ENCODE measurements at regions not wholly inside any gene's neighbourhood (a gene's known extent, or its start where the extent isn't known, plus 50 kb on each side); places are given as distances from the start of the nearest gene placed in this dataset.

- ATAC-seq (no peak), DNase-seq (ENCODE audit: low read depth, low spot score) (no peak), FAIRE-seq (no peak)
- ChIA-PET POLR2A (no interaction called here), CTCF (no interaction called here), RAD21 (ENCODE audit: unreplicated experiment) (no interaction called here), SMC1A (ENCODE audit: uncharacterized antibody, unreplicated experiment) (no interaction called here)
- Histone ChIP-seq H3K4me1 (ENCODE audit: control insufficient read depth, insufficient read depth, low read length) (no peaks in the 10 kb centered on the region), H3K27me3 (replicated peaks in 1 of 2; ENCODE audit: control insufficient read depth in 2 of 2, insufficient read depth in 2 of 2, low read length in 1 of 2) (no peaks in the 10 kb centered on the region), H3K79me2 (ENCODE audit: control insufficient read depth, insufficient read depth, low read length) (no peaks in the 10 kb centered on the region), H3K27ac (ENCODE audit: control insufficient read depth, insufficient read depth) (no peak overlapping the region), H3K9me3 (replicated peaks; ENCODE audit: control insufficient read depth, insufficient read depth, low read length) (no peaks in the 10 kb centered on the region), H4K20me1 (ENCODE audit: control insufficient read depth, insufficient read depth) (no peaks in the 10 kb centered on the region), H3K9ac (ENCODE audit: control insufficient read depth, insufficient read depth, low read length) (no peak overlapping the region), H3K4me2 (ENCODE audit: control insufficient read depth, insufficient read depth) (no peak overlapping the region), H3K4me3 (no peak overlapping the region), H2AFZ (ENCODE audit: control insufficient read depth, low read depth, low read length) (no peak overlapping the region), H3K36me3 (ENCODE audit: control insufficient read depth in 2 of 2, insufficient read depth in 2 of 2, low read length in 1 of 2) (no peaks in the 10 kb centered on the region)
- WGBS (ENCODE audit: insufficient coverage, insufficient replicate concordance, low lambda C conversion rate, missing lambda C conversion rate) = 45% methylated on average over 4 of the region's 4 CpGs
- in situ Hi-C loops (cut with MboI) (loop anchor here (25.0 kb wide), 1 partner anchor 1290 kb away; no protein-coding TSS in a partner anchor), intact Hi-C loops (cut with micrococcal nuclease; ENCODE audit: unreplicated experiment) (no loop called here)
- no TSS peak for BruUV-seq (replicated peaks)
- peak; percentile 35 for TF ChIP-seq RAD21 (IDR thresholded peaks at IDR 0.05; ENCODE audit: insufficient read depth, low read depth, low read length)
- TF ChIP-seq, protein P1, sequence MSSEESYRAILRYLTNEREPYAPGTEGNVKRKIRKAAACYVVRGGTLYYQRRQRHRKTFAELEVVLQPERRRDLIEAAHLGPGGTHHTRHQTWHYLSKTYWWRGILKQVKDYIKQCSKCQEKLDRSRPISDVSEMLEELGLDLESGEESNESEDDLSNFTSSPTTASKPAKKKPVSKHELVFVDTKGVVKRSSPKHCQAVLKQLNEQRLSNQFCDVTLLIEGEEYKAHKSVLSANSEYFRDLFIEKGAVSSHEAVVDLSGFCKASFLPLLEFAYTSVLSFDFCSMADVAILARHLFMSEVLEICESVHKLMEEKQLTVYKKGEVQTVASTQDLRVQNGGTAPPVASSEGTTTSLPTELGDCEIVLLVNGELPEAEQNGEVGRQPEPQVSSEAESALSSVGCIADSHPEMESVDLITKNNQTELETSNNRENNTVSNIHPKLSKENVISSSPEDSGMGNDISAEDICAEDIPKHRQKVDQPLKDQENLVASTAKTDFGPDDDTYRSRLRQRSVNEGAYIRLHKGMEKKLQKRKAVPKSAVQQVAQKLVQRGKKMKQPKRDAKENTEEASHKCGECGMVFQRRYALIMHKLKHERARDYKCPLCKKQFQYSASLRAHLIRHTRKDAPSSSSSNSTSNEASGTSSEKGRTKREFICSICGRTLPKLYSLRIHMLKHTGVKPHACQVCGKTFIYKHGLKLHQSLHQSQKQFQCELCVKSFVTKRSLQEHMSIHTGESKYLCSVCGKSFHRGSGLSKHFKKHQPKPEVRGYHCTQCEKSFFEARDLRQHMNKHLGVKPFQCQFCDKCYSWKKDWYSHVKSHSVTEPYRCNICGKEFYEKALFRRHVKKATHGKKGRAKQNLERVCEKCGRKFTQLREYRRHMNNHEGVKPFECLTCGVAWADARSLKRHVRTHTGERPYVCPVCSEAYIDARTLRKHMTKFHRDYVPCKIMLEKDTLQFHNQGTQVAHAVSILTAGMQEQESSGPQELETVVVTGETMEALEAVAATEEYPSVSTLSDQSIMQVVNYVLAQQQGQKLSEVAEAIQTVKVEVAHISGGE (CRISPR knock-in tag; IDR thresholded peaks at IDR 0.05) = no peak
Observed at GRCh38 chr11:81002374-81002773, 1561.5 kb upstream of the TENM4 start.

- CTCF ChIA-PET = no interaction called here
- POLR2A ChIA-PET = no interaction called here
- Histone ChIP-seq H3K4me1 (ENCODE audit: control insufficient read depth, insufficient read depth, low read length) (no peaks in the 10 kb centered on the region), H3K36me3 (ENCODE audit: control insufficient read depth in 2 of 2, insufficient read depth in 2 of 2, low read length in 1 of 2) (no peaks in the 10 kb centered on the region), H3K9ac (ENCODE audit: control insufficient read depth, insufficient read depth, low read length) (no peak overlapping the region), H3K79me2 (ENCODE audit: control insufficient read depth, insufficient read depth, low read length) (no peaks in the 10 kb centered on the region), H3K9me3 (replicated peaks; ENCODE audit: control insufficient read depth, insufficient read depth, low read length) (no peaks in the 10 kb centered on the region), H4K20me1 (ENCODE audit: control insufficient read depth, insufficient read depth) (no peaks in the 10 kb centered on the region), H3K4me3 (no peak overlapping the region), H3K4me2 (ENCODE audit: control insufficient read depth, insufficient read depth) (no peak overlapping the region), H2AFZ (ENCODE audit: control insufficient read depth, low read depth, low read length) (no peak overlapping the region), H3K27ac (ENCODE audit: control insufficient read depth, insufficient read depth) (no peak overlapping the region), H3K27me3 (replicated peaks in 1 of 2; ENCODE audit: control insufficient read depth in 2 of 2, insufficient read depth in 2 of 2, low read length in 1 of 2) (no peaks in the 10 kb centered on the region)
- ATAC-seq (no peak), FAIRE-seq (no peak), DNase-seq (ENCODE audit: low read depth, low spot score) (no peak)
- SMC1A ChIA-PET (ENCODE audit: uncharacterized antibody, unreplicated experiment) = no interaction called here
- 0% methylated on average over 1 of the region's 1 CpG for WGBS (ENCODE audit: insufficient coverage, insufficient replicate concordance, low lambda C conversion rate, missing lambda C conversion rate)
- in situ Hi-C loops (cut with MboI) (loop anchor here (25.0 kb wide), 1 partner anchor 1288 kb away; no protein-coding TSS in a partner anchor), intact Hi-C loops (cut with micrococcal nuclease; ENCODE audit: unreplicated experiment) (no loop called here)
- RAD21 ChIA-PET (ENCODE audit: unreplicated experiment) = no interaction called here
- no TSS peak for BruUV-seq (replicated peaks)
- TF ChIP-seq SREBF1 (IDR thresholded peaks at IDR 0.05; ENCODE audit: low read length) = no peak
- TF ChIP-seq GABPA (IDR thresholded peaks at IDR 0.05; ENCODE audit: low read depth) = no peak
- TF ChIP-seq PML (IDR thresholded peaks at IDR 0.05; ENCODE audit: low read length) = no peak
- TF ChIP-seq EGR1 (IDR thresholded peaks at IDR 0.05; ENCODE audit: borderline replicate concordance in 1 of 2, low read depth in 2 of 2, low read length in 2 of 2) = no peak
- TF ChIP-seq, protein P2, sequence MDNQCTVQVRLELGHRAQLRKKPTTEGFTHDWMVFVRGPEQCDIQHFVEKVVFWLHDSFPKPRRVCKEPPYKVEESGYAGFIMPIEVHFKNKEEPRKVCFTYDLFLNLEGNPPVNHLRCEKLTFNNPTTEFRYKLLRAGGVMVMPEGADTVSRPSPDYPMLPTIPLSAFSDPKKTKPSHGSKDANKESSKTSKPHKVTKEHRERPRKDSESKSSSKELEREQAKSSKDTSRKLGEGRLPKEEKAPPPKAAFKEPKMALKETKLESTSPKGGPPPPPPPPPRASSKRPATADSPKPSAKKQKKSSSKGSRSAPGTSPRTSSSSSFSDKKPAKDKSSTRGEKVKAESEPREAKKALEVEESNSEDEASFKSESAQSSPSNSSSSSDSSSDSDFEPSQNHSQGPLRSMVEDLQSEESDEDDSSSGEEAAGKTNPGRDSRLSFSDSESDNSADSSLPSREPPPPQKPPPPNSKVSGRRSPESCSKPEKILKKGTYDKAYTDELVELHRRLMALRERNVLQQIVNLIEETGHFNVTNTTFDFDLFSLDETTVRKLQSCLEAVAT (IDR thresholded peaks at IDR 0.05) = no peak
- TF ChIP-seq ZZZ3 (IDR thresholded peaks at IDR 0.05; ENCODE audit: control insufficient read depth, insufficient read length, low read depth) = no peak
- TF ChIP-seq KLF5 (IDR thresholded peaks at IDR 0.05; ENCODE audit: partially characterized antibody) = no peak
- no peak for TF ChIP-seq MYC (IDR thresholded peaks at IDR 0.05; ENCODE audit: insufficient read depth, insufficient read length, insufficient replicate concordance, low read length, severe bottlenecking)
- no peak for TF ChIP-seq CBX5 (IDR thresholded peaks at IDR 0.05; ENCODE audit: low read depth)
- no peak for TF ChIP-seq LARP7 (IDR thresholded peaks at IDR 0.05)
- TF ChIP-seq BHLHE40 (IDR thresholded peaks at IDR 0.05; ENCODE audit: borderline replicate concordance in 1 of 2, low read depth in 2 of 2, low read length in 1 of 2) = no peak
- no peak for TF ChIP-seq POLR2AphosphoS2 (IDR thresholded peaks at IDR 0.05; ENCODE audit: low read depth, low read length)
Observed at GRCh38 chr11:81000735-81001134, 1559.9 kb upstream of the TENM4 start.
